Spleen (tissue), 7 donors: ENCODE measurements at regions not wholly inside any gene's neighbourhood (a gene's known extent, or its start where the extent isn't known, plus 50 kb on each side); places are given as distances from the start of the nearest gene placed in this dataset.

Experiments
- POLR2A ChIP-seq, 3 donors: fragments of 450-650 bp; IDR thresholded peaks; one replicate each; pipeline ENCODE4 v1.5.1; 2017; ENCODE audit warnings: antibody characterized with exemption in 3 of 3, mild to moderate bottlenecking in 1 of 3
- POLR2AphosphoS5 ChIP-seq, 3 donors: sonication (generic); formaldehyde crosslinking; IDR thresholded peaks; one replicate each; pipeline ENCODE4 v1.5.1; 2017; ENCODE audit warnings: antibody characterized with exemption in 3 of 3
- TF ChIP-seq, protein P1 (sequence below), 11 experiments: fragments of 200-600 bp in 7 of 11; fragments of 450-650 bp in 4 of 11; sonication (generic) in 4 of 11; IDR thresholded peaks in 8 of 11; conservative IDR thresholded peaks in 3 of 11; 1 replicate in 7 of 11; 2 replicates in 4 of 11; pipeline versions ENCODE4 v1.4.0 to v1.8.0; 2016 to 2021; ENCODE audit warnings: antibody characterized with exemption in 11 of 11, inconsistent platforms in 4 of 11, mild to moderate bottlenecking in 1 of 11
- donor health status: DM: no; HTN: no; CAD: no; lungs with moderate emphysema.
- donor health status: DM: no; HTN: no; CAD: no.
- donor health status: DM: no; HTN: no; CAD: no.

DNA sequence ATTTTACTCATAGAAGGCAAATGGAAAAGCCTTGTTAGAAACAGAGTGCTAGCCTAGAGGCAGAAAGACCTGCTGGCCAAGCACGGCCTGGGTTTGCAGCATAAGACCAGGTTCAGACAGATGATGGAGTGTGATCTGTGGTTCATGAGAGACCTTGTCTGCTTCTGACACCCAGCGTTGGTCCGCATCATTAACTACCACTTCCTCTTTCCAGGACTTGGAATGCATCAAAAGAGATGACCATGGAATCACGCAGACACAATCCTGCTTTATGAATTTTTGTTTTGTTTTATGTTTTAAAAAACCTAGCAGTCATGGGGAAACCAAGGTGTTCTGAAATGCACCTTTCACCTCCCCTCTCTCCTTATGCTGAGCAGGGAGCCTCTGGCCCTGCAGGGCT is 76.8 kb upstream of the SYNDIG1 start:
- TF ChIP-seq, protein P1, sequence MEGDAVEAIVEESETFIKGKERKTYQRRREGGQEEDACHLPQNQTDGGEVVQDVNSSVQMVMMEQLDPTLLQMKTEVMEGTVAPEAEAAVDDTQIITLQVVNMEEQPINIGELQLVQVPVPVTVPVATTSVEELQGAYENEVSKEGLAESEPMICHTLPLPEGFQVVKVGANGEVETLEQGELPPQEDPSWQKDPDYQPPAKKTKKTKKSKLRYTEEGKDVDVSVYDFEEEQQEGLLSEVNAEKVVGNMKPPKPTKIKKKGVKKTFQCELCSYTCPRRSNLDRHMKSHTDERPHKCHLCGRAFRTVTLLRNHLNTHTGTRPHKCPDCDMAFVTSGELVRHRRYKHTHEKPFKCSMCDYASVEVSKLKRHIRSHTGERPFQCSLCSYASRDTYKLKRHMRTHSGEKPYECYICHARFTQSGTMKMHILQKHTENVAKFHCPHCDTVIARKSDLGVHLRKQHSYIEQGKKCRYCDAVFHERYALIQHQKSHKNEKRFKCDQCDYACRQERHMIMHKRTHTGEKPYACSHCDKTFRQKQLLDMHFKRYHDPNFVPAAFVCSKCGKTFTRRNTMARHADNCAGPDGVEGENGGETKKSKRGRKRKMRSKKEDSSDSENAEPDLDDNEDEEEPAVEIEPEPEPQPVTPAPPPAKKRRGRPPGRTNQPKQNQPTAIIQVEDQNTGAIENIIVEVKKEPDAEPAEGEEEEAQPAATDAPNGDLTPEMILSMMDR (IDR thresholded peaks at IDR 0.05 in 8 of 11, conservative IDR thresholded peaks at IDR 0.05 in 3 of 11), result no peak
- TF ChIP-seq POLR2A (IDR thresholded peaks at IDR 0.05) (no peak), POLR2AphosphoS5 (IDR thresholded peaks at IDR 0.05) (no peak)
